HG03442 (cell line): ENCODE measurements at regions not wholly inside any gene's neighbourhood (a gene's known extent, or its start where the extent isn't known, plus 50 kb on each side); places are given as distances from the start of the nearest gene placed in this dataset.

ENCODE experiments used
- ATAC-seq: cut with Tn5 transposase; IDR thresholded peaks from one replicate; pipeline ENCODE4 v1.9.1; 2021; ENCODE audit warnings: mild to moderate bottlenecking, moderate library complexity; ENCODE audit not compliant: unreplicated experiment

DNA sequence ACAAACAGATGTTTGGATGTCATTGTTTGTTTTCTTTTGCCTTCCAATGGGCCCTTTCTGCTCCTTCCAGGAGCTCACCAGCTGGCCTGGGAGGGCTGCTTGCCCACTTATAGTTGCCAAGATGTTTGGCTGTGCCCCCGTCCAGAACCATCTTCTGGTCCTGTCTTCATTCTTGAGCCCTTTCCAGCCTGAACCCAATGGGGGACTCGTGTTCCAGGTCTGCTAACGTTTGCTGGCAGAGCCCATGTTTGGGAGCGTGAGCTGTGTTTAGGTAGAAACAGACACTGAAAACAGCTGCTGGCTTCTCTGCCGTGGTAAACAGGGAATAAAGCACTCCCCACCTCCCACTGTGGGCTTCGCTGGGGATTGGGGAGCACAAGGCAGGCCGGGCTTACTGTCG is 83.2 kb upstream of the SYT13 start:
- ATAC-seq, result no peak

DNA sequence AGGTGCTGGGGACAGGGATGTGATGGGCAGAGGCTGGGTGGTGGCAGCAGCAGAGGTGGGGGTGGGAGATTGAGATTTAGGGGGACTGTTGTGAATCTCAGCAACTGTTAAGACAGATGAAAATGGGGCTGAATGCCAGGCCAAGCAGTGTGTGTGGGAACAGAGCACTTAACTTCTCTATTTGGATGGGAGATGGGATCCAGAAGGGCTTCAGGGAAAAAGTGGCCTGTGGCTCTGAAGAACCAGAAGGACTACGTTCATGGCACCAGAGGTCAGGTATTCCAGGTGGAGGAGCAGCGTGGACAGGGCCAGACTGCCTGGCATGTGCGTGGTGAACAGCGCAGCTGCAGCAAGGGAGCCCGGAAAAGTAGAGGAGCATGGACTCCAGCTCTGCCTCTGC is 82.6 kb upstream of the SYT13 start:
- no peak for ATAC-seq

DNA sequence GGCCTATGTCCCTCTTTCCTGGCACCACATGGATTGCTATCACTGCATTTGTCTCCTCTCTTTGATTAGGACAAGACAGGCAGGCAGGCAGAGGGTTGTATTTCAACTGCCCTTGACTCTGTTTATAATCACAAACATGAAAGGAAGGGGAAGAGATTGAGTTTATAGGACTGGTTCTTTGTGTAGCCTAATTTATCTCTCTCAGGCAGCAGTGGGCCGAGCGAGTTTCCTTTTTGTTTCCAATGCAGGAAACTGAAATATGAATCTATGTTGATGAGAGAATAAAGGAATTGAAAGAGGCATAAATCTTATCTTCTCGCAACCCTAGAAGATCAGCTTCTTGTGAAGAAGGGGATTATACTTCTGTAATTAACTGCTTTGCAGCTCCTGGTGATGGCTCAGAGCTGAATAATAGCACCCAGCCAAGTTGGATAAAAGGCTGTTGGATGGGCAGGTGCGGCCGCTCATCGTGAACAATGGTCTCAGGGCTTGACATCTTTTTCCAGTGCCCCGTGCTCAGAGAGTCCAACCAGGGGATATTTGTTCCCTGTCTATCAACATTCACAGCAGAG is 80.6 kb upstream of the SYT13 start:
- no peak for ATAC-seq

DNA sequence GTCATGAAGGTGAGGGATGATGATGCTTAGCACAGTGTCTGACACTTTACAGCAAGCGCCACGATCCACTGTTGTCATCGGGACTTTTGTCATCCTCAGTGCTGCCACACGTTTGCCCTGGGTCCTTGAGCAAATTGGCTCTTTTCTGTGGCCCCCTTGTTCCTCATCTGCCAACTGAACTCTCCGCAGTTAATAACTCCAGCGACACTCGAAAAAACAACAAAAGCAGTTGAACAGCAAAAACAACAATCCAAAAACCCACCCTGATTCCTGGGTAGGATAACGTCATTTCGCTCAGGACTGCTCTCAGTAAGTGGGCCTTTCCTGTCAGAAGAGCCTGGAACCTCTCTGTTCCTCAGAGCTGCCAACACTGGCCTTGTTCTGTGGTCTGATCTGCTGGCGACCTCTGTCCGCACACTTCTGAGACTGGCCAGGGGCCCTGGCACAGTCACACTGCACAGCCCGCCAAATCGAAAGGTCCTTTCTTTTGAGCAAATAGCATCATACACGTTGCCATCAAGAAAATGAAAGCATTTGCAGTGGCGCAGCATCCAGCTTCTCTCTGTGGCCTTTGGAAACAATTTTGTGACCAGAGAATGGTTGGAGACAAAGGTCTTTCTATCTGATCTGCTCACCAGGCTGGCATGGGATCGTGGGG is 79.9 kb upstream of the SYT13 start:
- ATAC-seq, result no peak

DNA sequence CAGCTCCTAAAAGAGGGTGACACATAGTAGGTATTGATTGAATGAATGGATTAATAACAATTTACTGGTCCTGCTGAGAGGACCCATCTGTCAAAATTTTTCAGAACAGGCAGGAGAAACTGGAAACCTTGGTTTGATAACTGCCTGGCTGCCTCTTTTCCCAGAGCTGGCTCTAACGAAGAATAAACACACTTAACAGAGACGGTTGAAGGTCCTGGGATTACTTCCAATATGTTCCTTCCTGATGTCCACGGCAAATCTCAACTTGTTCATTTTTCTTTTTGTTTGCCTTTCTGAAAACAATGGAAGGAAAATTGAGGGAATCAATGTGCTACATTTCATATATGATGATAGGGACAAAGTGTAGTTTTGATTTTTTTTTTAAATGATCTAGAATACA is 76.5 kb upstream of the SYT13 start:
- no peak for ATAC-seq

DNA sequence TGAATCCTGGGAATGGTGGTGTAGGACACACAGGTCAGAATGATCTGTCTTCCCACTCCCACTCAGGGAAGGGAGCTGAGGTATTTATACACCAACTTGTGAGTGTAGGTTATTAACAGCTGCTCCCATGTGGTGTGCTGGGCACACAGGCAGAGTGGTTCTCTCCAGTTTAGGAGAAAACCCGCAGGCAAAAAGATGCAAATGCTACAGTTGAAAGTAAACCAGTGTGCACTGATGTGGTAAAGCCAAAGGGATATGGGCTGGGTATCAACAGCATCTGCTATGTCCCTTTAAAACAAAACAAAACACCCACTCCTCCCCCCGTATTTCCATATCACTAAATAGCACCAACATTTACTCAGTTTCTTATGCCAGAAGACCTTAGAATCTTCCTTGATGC is 75.4 kb upstream of the SYT13 start:
- no peak for ATAC-seq

DNA sequence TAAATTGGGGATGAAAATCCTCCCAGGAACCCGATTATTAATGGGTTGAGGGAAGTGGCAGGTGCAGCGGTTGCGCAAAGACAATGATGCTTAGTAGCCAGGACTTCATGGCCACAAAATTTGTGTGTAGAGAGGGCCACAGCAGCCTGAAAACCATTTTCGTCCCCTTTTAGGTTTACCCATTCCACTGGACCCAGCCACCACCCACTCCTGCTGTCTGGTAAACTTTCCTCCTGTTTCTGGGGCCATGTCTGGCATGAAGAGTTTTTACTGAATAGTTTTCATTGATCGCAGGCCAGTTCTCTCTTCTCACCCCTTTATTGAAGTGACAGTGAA is 69.5 kb upstream of the SYT13 start:
- ATAC-seq, result no peak

DNA sequence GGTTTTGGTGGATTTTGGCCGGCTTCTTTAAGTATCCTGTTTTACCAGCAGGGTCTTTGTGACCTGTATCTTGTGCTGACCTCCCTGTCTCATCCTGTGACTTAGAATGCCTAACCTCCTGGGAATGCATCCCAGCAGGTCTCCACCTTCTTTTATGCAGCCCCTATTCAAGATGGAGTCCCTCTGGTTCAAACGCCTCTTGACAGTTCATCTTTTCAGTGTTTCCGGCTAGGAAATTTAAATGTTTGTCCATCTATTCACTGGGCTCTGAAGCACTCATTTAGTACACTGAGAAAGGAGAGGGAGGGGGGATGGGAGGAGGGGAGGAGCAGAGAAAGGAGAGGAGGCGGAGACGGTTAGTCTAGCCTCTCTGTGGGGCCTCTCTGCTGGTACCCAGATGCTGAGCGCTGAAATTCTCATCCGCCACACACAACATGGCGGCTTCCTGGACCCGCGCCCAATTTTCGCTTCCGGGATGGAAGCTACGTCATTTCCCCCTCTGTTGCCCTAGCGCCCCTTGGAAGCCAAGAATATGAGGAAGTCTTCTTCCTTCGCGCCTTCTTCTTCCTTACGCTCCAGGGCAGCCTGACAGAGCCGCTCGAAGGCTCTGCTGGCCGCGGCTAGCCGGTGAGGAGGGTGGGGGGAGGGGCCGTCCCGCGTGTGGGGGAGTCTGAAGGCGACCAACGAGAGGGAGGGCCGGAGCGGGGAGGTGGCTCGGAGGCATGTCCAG is 69.0 kb upstream of the SYT13 start:
- ATAC-seq, result no peak

DNA sequence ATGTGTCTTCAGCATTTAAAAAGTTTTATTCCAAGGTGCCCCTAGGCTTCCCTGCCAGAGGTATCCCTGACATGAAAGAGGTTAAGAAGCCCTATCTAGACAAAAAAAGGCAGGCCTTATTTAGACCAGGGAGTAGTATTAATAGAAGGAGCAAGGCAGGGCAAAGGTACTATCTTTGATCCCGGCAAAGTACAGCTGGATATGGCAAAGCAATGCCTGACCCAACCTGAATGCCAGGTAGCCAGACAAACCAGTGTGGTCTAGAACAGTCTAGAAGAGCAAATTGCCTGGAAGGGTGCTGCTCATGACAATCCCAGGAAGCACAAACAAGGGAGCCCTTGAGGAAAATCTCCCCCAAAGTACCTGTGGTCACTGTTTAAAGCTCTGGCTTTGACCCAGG is 62.6 kb upstream of the SYT13 start:
- no peak for ATAC-seq

DNA sequence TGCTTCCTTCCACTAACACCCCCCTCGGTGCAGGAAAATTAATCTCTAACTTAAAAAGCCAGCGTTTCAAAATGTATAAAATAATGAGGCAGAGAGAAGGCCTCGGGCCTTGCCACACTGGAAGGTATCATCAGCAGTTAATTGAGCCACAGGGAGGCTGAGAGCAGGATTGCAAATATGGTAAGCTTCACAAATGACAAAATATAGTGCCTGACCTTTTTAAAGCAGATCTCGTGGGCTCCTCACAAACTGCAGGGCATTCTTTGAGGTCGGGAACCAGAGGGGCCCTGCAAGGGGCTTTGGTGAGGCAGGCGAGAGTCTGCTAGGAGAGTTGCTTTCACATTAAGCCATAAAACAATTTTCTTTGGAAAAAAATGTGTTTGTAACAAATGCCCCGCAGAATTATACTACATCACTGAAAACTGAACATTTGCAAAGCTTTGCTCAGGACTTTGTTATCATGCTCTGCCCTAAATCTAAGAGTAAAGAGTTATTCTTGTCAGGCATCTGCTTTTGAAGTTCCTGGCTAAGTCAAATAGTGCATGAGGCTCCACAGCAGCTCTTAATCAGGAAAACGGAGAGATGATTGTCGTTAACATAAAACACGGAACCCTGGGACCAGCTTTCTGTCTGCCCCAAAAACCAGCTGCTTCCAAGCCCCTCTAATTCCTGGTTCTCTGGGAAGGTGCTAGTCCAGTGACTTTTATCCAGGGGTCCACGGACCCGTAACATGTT is 61.4 kb upstream of the SYT13 start:
- ATAC-seq, result no peak

DNA sequence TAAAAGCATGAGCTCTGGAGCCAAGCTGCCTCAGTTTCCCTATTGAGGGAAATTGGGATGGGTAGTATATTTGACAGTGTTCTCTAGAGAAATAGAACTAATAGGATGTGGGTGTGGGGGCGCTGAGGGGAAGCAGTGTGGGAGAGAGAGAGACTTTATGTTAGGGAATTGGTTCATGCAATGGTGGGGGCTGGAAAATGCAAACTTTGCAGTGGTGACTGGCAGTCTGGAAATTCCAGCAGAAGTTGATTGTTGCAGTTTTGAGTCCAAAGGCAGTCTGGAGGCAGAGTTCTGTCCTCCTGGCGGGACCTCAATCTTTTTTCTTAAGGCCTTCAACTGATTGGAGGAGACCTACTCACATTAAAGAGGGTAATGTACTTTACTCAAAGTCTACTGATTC is 59.4 kb upstream of the SYT13 start:
- no peak for ATAC-seq

DNA sequence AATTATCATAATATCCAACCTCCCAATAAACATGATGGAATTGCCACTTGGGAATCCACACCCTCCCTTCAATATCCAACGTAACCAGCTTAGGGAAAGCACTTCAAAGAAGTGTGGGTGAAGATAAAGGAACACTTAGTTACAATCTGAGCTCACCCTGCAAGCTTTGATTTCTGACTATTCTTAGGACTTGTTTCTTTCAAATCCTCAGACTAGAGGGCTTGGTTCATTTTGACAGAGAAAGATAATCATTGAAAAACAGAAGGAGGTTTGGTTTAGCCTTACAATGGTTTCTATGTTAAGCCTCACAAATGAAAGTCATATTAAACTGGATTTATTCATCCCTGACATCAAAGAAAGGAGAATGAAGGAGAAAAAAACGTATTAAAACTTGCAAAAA is 57.9 kb upstream of the SYT13 start:
- no peak for ATAC-seq

DNA sequence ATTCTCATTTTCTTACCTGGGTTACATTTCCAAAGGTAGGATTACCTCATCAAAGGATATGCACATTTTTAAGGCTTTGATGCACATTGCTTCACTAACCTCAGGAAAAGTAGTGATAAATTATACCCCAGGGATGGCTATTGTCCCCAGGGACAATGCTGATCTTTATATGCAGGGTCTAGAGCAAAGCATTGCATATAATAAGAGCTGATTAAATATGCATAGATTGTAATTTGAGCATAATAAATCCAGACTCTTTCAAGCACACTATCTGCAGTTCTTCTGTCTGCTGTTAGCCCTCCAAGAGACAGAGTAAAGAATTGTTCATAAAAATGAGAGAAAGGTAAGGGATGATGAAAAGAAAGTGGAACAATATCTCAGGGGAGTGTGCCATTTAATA is 57.3 kb upstream of the SYT13 start:
- no peak for ATAC-seq

DNA sequence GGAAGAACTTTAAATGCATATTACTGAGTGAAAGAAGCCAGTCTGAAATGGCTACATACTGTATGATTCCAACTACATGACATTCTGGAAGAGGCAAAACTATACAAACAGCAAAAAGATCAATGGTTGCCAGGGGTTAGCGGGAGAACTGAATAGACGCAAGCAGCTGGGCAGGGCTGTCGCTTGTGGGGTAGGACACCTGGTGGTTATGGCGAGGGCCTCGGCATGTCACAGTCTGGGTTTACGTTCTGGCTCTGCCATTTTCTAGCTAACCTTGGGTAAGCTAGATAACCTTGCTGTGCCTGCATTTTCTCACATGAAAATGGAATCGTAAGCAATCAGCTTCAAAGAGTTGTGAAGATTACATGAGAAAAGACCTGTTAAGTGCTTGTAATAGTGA is 55.2 kb upstream of the SYT13 start:
- ATAC-seq, result no peak

DNA sequence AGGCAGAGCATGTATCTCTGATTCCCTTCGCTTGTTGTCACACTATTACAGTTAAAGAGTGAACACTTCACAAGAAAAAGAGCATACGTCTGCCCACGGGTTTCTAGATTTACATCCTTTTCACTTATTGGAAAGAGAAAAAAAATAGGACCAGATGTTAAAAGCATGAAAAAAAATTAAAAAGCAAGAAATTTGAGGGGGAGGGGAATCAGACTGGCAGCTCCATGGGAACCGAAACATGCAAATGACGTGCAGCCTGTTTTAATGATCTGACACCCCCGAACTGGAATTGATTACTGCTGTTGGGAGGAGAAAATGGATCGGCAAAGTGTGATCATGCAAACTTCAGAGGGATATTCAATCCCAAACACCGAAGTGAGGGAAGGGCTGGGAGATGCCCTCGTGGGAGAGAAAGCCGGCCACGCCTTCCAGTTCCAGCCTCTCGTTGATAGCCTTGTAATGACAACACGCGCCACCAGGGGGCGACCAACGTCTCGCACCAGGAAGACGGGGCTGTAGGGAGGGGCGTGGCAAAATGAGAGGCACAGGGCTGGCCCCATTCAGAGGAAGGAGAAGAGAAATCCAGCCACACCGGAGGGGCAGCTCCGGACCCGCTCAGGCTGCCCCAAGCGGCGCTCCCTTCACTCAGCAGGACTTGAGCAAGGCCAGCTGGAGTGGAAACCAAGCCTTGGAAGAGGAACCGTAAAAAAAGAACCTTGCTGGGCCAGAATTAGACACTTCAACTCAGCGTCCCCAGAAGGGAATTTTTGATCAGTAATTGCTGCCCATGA is 53.8 kb upstream of the SYT13 start:
- peak; percentile 94 for ATAC-seq

DNA sequence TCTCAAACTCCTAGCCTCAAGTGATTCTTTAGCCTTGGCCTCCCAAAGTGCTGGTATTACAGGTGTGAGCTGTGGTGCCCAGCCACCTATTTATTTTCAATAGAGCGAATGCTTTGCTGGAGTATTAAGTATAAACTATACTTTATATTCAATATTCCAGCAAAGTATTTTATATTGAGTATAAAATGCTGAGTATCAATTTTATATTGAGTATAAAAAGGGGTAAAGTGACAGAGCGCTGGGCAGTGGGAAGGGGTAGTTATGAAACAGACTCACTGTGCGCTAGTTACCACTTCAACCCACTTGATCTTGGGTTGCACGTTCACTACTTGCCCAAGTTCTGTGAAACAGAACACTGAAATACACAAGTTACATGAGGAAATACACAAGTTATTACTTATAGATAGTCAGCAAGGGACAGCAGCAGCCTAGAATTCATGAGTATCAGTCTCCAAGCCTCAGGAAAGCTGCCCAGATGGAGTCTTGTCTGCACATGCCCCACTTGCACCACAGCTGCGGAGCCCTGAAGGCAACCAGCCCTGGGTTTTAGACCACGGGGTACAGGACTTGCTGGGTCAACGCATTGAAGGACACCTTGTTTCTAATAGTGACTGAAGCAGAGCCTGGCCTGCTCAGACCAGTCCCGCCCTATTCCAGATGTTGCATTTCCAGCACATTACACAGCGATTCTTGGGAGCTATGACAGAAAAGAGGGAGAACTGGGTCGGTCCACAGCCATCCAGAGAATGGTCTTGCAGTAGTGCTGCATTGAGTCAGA is 51.6 kb upstream of the SYT13 start:
- ATAC-seq, result no peak

DNA sequence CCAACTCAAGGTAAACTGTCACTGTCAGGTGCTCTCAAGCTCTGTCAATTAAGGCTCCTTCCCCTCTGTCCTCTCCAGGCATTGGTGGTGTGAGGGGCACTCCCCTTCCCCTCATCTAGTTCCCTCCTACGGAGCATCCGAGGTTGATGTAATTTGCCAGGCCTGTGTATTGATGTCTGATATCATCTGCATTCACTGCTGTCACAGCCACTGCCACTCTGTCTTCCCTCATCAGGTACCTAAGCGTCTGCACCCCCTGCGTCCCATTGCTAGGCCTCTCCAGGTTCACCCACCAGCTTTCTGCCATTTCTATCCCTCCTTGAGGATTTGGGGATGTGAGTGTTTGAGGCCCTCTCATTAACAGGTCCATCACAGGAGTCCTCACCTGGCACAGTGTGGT is 50.0 kb upstream of the SYT13 start:
- no peak for ATAC-seq
